ENCODE measurements at regions not wholly inside any gene's neighbourhood (a gene's known extent, or its start where the extent isn't known, plus 50 kb on each side); places are given as distances from the start of the nearest gene placed in this dataset.

- dilution Hi-C loops (cut with MboI; ENCODE audit: extremely low pct_ligation_motif_present, low sequenced_read_pairs) (no loop called here), intact Hi-C loops (cut with micrococcal nuclease) (no loop called here)
- Histone ChIP-seq H3K4me3 (replicated peaks in 1 of 3; ENCODE audit: insufficient read depth in 1 of 3, low read depth in 1 of 3, low read length in 3 of 3) (no peak overlapping the region), H3K27me3 (ENCODE audit: control insufficient read depth in 2 of 2, insufficient read depth in 2 of 2, low read length in 2 of 2) (no peaks in the 10 kb centered on the region), H3K36me3 (ENCODE audit: control insufficient read depth in 2 of 2, extremely low read depth in 1 of 2, insufficient read depth in 2 of 2, low read length in 2 of 2) (no peaks in the 10 kb centered on the region), H3K9ac (replicated peaks; ENCODE audit: extremely low read depth, insufficient read depth, low read length) (no peak overlapping the region), H3K79me2 (ENCODE audit: control insufficient read depth, insufficient read depth, low read length) (no peaks in the 10 kb centered on the region), H3K4me2 (ENCODE audit: insufficient read depth, low read length) (no peak overlapping the region), H3K4me1 (ENCODE audit: control insufficient read depth, extremely low read depth, insufficient read depth, low read length) (no peaks in the 10 kb centered on the region), H3K27ac (ENCODE audit: insufficient read depth, low read depth, low read length) (no peak overlapping the region), H2AFZ (ENCODE audit: low read depth, low read length) (no peak overlapping the region), H3K9me1 (replicated peaks; ENCODE audit: control insufficient read depth, extremely low read depth, insufficient read depth, low read length) (no peaks in the 10 kb centered on the region), H4K20me1 (replicated peaks; ENCODE audit: control insufficient read depth, extremely low read depth, insufficient read depth, low read length) (no peaks in the 10 kb centered on the region), H3K9me3 (replicated peaks; ENCODE audit: control insufficient read depth, insufficient read depth, low read length) (no peaks in the 10 kb centered on the region)
- no peak for TF ChIP-seq POLR2A (IDR thresholded peaks at IDR 0.05; ENCODE audit: low read depth, low read length)
- POLR2A ChIA-PET, result no interaction called here
- no TSS peak for BruUV-seq (replicated peaks)
- DNase-seq (ENCODE audit: low read depth, low spot score) (no peak), FAIRE-seq (no peak)
- CTCF ChIA-PET, result no interaction called here
Measured at GRCh38 chr7:20064974-20065862, 152.0 kb downstream of the MACC1 start.

- BruUV-seq (replicated peaks), result no TSS peak
- Histone ChIP-seq H3K4me2 (ENCODE audit: insufficient read depth, low read length) (no peak overlapping the region), H3K36me3 (ENCODE audit: control insufficient read depth in 2 of 2, extremely low read depth in 1 of 2, insufficient read depth in 2 of 2, low read length in 2 of 2) (no peaks in the 10 kb centered on the region), H4K20me1 (replicated peaks; ENCODE audit: control insufficient read depth, extremely low read depth, insufficient read depth, low read length) (no peaks in the 10 kb centered on the region), H3K9me3 (replicated peaks; ENCODE audit: control insufficient read depth, insufficient read depth, low read length) (no peaks in the 10 kb centered on the region), H3K9ac (replicated peaks; ENCODE audit: extremely low read depth, insufficient read depth, low read length) (no peak overlapping the region), H2AFZ (ENCODE audit: low read depth, low read length) (no peak overlapping the region), H3K27ac (ENCODE audit: insufficient read depth, low read depth, low read length) (no peak overlapping the region), H3K4me1 (ENCODE audit: control insufficient read depth, extremely low read depth, insufficient read depth, low read length) (no peaks in the 10 kb centered on the region), H3K79me2 (ENCODE audit: control insufficient read depth, insufficient read depth, low read length) (no peaks in the 10 kb centered on the region), H3K27me3 (ENCODE audit: control insufficient read depth in 2 of 2, insufficient read depth in 2 of 2, low read length in 2 of 2) (no peaks in the 10 kb centered on the region), H3K9me1 (replicated peaks; ENCODE audit: control insufficient read depth, extremely low read depth, insufficient read depth, low read length) (no peaks in the 10 kb centered on the region), H3K4me3 (replicated peaks in 1 of 3; ENCODE audit: insufficient read depth in 1 of 3, low read depth in 1 of 3, low read length in 3 of 3) (no peak overlapping the region)
- TF ChIP-seq POLR2AphosphoS5 (IDR thresholded peaks at IDR 0.05; ENCODE audit: insufficient read depth, low read depth, low read length), result no peak
- no peak for TF ChIP-seq POLR2A (IDR thresholded peaks at IDR 0.05; ENCODE audit: low read depth, low read length)
- no peak for TF ChIP-seq MAX (IDR thresholded peaks at IDR 0.05; ENCODE audit: insufficient read depth, insufficient read length)
- TF ChIP-seq EZH2 (IDR thresholded peaks at IDR 0.05; ENCODE audit: borderline replicate concordance, low read depth, low read length, severe bottlenecking), result no peak
- no peak for TF ChIP-seq FOS (IDR thresholded peaks at IDR 0.05; ENCODE audit: borderline replicate concordance, insufficient read depth, low read length)
- no peak for TF ChIP-seq GATA2 (IDR thresholded peaks at IDR 0.05; ENCODE audit: insufficient read depth, insufficient read length, low read depth, low read length)
- no peak for TF ChIP-seq CTCF (IDR thresholded peaks at IDR 0.05; ENCODE audit: extremely low read depth in 1 of 2, insufficient read depth in 1 of 2, low read depth in 1 of 2, low read length in 2 of 2)
- TF ChIP-seq JUN (IDR thresholded peaks at IDR 0.05; ENCODE audit: borderline replicate concordance, insufficient read depth, insufficient read length, low read depth), result no peak
- TF ChIP-seq MYC (IDR thresholded peaks at IDR 0.05; ENCODE audit: low read depth, low read length), result no peak
- no peak for FAIRE-seq
- CTCF ChIA-PET, result no interaction called here
- no peak for DNase-seq (ENCODE audit: low read depth, low spot score)
- dilution Hi-C loops (cut with MboI; ENCODE audit: extremely low pct_ligation_motif_present, low sequenced_read_pairs), result no loop called here
- POLR2A ChIA-PET, result no interaction called here
- intact Hi-C loops (cut with micrococcal nuclease), result no loop called here
Measured at GRCh38 chr7:20064181-20064970, 152.8 kb downstream of the MACC1 start.
